ENCODE measurements at regions not wholly inside any gene's neighbourhood (a gene's known extent, or its start where the extent isn't known, plus 50 kb on each side); places are given as distances from the start of the nearest gene placed in this dataset.
"Not testable (repeated sequence)": the region's sequence is repeated elsewhere in the genome, so short reads cannot be mapped to it uniquely, and the experiment has no call there.

DNA sequence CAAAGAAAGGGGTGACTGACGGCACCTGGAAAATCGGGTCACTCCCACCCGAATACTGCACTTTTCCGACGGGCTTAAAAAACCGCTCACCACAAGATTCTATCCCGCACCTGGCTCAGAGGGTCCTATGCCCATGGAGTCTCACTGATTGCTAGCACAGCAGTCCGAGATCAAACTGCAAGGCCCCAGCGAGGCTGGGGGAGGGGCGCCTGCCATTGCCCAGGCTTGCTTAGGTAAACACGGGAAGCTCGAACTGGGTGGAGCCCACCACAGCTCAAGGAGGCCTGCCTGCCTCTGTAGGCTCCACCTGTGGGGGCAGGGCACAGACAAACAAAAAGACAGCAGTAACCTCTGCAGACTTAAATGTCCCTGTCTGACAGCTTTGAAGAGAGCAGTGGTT is 327.0 kb upstream of the MEIS2 start:
- DNase-seq: not testable (repeated sequence)

GRCh38 chr15:37446921-37447320 is 346.6 kb upstream of the MEIS2 start:
- DNase-seq: no peak

GRCh38 chr15:37452498-37452897 is 352.1 kb upstream of the MEIS2 start:
- no peak for DNase-seq

DNA sequence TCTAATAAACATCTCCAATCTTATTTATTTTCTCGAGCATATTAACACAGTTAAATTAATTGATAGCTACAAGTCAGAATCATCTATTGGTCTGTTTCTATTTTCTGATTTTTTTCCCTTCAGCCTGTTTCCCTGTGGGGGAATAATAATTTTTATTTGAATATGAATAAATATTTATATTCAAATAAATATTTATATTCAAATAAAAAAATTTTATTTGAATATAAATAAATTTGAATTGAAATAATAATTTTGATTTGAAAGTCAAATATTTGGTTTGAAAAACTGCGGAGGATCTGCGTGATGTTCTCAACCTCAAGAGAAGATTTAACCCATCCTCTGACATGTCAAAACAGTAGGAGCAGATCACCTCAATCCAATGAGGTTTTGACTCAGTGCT is 380.1 kb upstream of the MEIS2 start:
- no peak for DNase-seq

- no peak for DNase-seq
Observed at GRCh38 chr15:37481126-37481525, 380.8 kb upstream of the MEIS2 start.

DNA sequence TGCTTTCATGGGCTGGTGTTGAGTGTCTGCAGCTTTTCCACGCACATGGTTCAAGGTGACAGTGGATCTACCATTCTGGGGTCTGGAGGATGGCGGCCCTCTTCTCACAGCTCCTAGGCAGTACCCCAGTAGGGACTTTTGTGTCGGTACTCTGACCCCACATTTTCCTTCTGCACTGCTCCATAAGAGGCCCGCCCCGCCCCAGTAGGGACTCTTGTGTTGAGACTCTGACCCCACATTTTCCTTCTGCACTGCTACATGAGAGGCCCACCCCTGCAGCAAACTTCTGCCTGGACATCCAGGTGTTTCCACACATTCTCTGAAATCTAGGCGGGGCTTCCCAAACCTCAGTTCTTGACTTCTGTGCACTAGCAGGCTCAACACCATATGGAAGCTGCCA is 383.4 kb upstream of the MEIS2 start:
- no peak for DNase-seq

- DNase-seq: no peak
Observed at GRCh38 chr15:37485056-37485455, 384.7 kb upstream of the MEIS2 start.

GRCh38 chr15:37490707-37491106 is 390.4 kb upstream of the MEIS2 start:
- DNase-seq: no peak

DNA sequence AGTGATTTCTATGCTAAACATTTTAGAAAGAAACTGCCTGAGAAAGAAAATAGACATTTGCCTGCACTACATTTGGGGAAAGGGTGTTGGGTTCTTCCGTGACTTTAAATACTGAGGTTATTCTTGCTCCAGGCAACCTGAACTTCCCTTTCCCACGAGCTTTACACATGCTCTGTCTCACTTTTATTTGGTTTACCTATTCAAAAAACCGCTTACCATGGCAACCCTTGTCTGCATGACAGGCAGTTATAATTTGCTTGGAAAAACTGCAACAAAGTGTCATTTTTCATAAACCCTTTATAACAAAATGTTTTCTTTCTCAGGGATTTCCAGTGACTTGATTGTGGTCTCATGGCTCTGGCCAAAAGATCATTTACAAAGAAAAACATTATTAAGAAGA is 416.3 kb upstream of the MEIS2 start:
- DNase-seq: no peak

DNA sequence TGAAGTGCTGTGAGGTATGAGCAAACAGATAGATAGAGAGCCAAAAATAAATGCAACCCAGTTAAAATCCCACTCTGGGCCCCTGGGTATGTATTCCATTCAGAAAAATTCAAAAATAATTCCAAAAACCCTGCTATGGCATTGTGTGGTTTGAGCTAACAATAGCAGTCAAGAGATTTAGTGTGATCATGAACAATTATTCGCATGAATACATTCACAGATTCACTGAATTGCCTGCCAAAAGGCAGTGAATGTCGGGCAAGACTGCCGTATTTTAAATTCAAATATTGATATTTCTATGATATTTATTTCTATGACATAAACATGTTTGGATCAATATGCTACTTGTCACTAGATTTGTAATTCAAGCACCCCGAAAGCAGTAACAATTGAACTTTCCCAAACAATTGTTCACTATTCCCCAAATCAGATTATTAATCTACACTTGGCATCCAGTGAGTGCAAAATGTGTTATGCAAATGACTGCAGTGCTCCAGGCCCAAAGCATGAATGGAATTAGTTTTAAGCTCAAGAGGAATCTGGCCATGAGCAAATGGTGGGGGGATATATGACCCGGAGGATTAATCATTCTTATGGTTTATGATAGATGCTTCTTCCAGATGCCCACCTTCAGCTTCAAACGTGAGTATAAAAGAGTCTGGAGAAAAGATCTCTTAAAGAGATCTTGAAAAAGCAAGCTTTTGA is 417.0 kb upstream of the MEIS2 start:
- DNase-seq: no peak

DNA sequence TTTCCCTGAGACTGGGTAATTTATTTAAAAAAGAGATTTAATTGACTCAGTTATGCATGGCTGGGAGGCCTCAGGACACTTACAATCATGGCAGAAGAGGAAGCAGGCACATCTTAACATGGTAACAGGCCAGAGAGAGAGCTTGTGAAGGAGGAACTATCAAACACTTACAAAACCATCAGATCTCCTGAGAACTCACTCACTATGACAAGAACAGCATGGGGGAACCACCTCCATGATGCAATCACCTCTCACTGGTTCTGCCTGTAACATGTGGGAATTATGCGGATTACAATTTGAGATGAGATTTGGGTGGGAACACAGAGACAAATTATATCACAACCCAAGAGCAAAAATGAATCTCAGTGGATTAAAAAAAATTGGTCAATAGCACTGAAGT is 416.0 kb upstream of the TMCO5A start:
- DNase-seq: no peak

GRCh38 chr15:37520026-37520425 is 414.4 kb upstream of the TMCO5A start:
- DNase-seq: no peak

DNA sequence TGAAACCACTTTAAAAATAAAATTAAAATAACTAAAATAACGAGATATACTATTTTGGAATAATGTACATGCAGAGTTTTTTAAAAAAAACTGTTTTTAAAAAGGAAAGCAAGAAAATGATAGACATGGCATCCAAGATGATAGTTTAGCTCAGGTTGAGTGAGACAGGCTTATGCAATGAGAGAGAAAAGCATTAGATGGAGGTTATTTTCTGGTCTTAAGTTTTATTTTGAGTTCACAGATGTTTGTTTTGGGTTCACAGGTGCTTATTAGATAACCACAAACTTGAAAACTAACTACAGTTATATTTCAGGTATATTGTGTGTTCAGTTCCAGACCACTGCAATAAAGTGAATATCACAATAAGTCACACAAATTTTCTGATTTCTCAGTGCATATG is 413.6 kb upstream of the TMCO5A start:
- DNase-seq: no peak

DNA sequence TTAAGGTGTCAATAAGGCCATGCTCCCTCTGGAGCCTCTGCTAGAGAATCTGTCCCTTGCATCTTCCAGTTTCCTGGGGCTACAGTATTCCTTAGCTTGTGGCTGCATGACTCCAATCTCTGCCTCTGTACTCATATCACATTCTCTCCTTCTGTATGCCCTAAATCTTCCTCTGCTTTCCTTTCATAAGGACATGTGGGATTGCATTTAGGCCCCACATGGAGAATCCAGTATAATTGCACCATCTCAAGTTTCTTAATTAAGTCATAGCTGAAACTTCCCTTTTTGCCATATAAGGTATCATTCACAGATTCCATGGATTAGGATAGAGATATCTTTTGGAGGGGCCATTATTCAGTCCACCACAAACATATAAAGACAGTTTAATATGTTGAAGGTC is 409.8 kb upstream of the TMCO5A start:
- DNase-seq: no peak

- DNase-seq: no peak
Observed at GRCh38 chr15:37528432-37528831, 406.0 kb upstream of the TMCO5A start.

DNA sequence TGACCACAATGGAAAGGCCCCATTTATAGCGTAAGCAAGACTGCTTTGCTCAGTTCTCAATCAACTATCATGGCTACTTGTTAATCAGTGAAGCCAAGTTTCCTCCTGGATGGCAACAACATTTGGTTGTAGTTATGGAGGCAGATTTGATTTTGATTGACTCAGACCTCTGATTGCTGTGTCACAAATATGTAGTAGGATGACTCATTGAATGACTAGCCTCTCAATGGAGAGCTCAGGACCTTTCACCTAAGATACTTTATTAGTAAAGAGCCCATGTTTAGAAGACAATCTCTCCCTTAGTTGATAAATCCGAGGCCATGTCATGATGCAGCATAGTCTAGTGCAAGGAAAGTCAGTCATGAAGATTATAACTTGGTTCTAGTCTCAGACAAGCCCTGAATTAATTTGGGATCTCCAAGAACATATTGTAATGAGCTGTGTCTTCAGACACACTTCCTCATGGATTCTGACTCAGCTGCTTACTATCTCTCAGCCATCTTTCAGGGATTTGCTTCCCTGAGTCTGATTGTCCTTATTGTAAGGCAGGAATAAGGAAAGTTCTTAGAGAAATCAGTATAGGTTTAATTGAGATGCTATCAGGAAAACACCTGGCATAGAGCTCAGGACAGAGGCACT is 397.4 kb upstream of the TMCO5A start:
- DNase-seq: no peak

- DNase-seq: no peak
Observed at GRCh38 chr15:37537802-37538201, 396.6 kb upstream of the TMCO5A start.

DNA sequence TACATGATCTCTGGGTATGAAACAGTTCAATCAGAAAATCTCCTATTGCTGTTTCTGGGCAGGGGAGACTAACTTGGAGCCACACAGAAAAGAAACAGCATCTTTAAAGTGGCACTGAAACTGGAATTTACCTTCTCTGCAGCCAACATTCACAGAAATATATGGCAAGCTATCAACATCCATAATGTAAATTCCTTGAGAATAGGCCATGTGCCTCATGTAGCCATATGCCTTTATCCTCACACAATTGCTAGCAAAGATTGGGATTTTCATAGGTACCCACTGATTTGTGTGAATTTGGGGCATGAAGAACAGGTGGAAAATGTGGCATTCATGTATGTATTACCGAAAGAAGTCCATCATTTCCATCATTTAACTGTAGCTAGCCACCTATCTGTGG is 386.3 kb upstream of the TMCO5A start:
- DNase-seq: no peak

GRCh38 chr15:37550360-37551024 is 383.9 kb upstream of the TMCO5A start:
- DNase-seq: no peak

DNA sequence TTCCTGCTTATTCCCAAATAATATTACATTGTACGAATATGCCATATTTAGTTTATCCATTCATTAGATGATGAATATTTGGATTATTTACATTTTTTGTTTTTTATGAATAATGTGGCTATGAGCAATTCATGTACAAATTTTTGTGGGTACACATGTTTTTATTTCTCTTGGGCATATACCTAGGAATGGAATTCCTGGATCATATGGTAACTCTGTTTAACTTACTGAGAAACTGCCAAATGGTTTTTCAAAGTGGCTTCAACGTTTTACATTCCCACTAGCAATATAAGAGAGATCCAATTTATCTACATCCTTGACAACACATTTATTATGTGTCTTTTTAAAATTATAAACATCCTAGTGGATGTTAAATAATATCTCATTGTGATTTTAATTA is 362.0 kb upstream of the TMCO5A start:
- DNase-seq: no peak

DNA sequence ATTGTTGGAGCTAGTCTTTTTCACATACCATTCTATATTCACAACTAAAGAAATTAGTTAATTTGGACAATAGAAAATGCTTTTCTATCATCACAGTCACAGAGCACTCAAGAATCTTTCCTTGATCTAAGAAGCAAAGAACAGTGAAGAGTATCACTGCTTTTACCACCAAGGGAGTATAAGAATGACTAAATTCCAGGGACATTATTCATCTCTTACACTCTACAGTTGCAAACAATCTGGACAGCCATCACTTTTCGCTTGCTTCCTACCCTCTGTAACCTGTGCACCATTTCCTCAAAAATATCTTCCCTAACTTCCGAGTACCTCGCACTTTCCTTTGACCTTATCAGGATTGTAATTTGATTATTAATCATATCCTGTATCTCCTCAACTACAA is 359.5 kb upstream of the TMCO5A start:
- no peak for DNase-seq

DNA sequence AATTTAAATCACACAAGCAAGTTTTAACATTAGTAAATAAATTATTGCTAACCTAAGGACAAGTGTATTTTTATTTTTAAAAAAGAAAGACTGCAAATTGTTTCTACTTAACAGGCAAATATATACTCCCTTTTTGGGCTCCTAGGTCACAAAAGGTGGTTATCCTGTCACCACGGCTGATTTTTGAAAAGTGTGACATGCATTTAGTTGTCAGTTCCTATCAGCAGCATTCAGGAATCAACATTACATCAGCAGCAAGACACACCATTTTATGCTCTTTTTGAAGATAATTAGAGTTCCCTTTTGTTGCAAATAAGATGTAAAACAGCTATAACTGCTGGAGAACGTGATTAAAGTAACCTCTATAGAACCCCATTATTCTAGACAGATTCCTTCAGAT is 357.5 kb upstream of the TMCO5A start:
- DNase-seq: no peak

GRCh38 chr15:37581866-37582532 is 352.4 kb upstream of the TMCO5A start:
- no peak for DNase-seq

DNA sequence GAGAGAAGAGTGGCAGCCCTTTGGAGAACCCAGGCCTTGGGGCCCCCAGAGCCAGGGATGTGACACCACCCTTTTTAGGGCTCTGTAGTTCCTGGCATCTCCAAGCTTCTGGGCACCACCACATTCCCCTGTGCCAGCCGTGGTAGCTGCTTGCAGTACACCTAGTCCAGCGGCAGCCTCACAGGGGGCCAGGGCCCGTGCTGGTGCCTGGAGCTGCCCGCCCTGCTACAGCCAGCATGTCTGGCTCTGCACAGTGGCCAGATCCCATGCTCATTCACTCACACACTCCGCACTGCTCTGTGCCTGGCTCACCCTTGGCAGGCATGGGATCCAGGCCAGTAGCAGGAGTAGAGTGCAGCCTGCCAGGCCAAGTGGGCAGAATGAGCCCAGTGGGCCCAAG is 351.6 kb upstream of the TMCO5A start:
- no peak for DNase-seq

Measured in stimulated activated CD4-positive, alpha-beta T cell treated with anti-CD3 and anti-CD28 coated beads, Interleukin-15, amount 100 ng/mL, for 24 hours (primary cell).